ENCODE measurements at regions not wholly inside any gene's neighbourhood (a gene's known extent, or its start where the extent isn't known, plus 50 kb on each side); places are given as distances from the start of the nearest gene placed in this dataset.

- TF ChIP-seq, protein P1, sequence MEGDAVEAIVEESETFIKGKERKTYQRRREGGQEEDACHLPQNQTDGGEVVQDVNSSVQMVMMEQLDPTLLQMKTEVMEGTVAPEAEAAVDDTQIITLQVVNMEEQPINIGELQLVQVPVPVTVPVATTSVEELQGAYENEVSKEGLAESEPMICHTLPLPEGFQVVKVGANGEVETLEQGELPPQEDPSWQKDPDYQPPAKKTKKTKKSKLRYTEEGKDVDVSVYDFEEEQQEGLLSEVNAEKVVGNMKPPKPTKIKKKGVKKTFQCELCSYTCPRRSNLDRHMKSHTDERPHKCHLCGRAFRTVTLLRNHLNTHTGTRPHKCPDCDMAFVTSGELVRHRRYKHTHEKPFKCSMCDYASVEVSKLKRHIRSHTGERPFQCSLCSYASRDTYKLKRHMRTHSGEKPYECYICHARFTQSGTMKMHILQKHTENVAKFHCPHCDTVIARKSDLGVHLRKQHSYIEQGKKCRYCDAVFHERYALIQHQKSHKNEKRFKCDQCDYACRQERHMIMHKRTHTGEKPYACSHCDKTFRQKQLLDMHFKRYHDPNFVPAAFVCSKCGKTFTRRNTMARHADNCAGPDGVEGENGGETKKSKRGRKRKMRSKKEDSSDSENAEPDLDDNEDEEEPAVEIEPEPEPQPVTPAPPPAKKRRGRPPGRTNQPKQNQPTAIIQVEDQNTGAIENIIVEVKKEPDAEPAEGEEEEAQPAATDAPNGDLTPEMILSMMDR (conservative IDR thresholded peaks at IDR 0.05), result no peak
- TF ChIP-seq ZFX (IDR thresholded peaks at IDR 0.05), result no peak
Observed at GRCh38 chr1:147463022-147463421, 78.3 kb upstream of the BCL9 start.

Data from C4-2B (cell line).